Thyroid gland (tissue), 4 donors: ENCODE measurements at regions not wholly inside any gene's neighbourhood (a gene's known extent, or its start where the extent isn't known, plus 50 kb on each side); places are given as distances from the start of the nearest gene placed in this dataset.
"Not testable (repeated sequence)": the region's sequence is repeated elsewhere in the genome, so short reads cannot be mapped to it uniquely, and the experiment has no call there.

Source experiments
- DNase-seq, 2 donors: peaks; one replicate each; pipeline ENCODE4 v3.0.0-alpha.2; 2019
- H3K27ac ChIP-seq, 3 donors: fragments of 200-600 bp; sonication (generic); 1 replicate in 2 of 3; 2 replicates in 1 of 3; pipeline ENCODE4 v1.5.1; 2016 to 2019; ENCODE audit warnings: mild to moderate bottlenecking in 1 of 3, moderate library complexity in 1 of 3
- H3K27me3 ChIP-seq: fragments of 200-600 bp; sonication (generic); one replicate; pipeline ENCODE4 v1.5.1; 2019
- H3K36me3 ChIP-seq, 2 donors: fragments of 200-600 bp; sonication (generic); one replicate each; pipeline ENCODE4 v1.5.1; 2016 to 2019
- H3K4me1 ChIP-seq, 2 donors: fragments of 200-600 bp; sonication (generic); one replicate each; pipeline ENCODE4 v1.5.1; 2017 to 2019
- H3K4me3 ChIP-seq, 3 donors: fragments of 200-600 bp; sonication (generic); replicated peaks in 1 of 3; 1 replicate in 2 of 3; 2 replicates in 1 of 3; pipeline ENCODE4 v1.5.1; 2016; ENCODE audit warnings: mild to moderate bottlenecking in 1 of 3
- H3K9me3 ChIP-seq: fragments of 200-600 bp; sonication (generic); one replicate; pipeline ENCODE4 v1.5.1; 2017
- POLR2A ChIP-seq, 2 donors: fragments of 450-650 bp; IDR thresholded peaks; one replicate each; pipeline ENCODE4 v1.6.1; 2017; ENCODE audit warnings: antibody characterized with exemption in 2 of 2, mild to moderate bottlenecking in 2 of 2, moderate library complexity in 1 of 2
- WGBS, 2 donors: methylation state at CpG; one replicate each; pipeline ENCODE4 v1.1.5; 2017; 5-methylcytosine and 5-hydroxymethylcytosine counted together
- intact Hi-C: fragments of 100-400 bp; cut with DNase I; formaldehyde crosslinking; loops from one replicate; pipeline ENCODE4 v1.15.1; 2023
- TF ChIP-seq, protein P1 (sequence below), 6 experiments: fragments of 200-600 bp in 3 of 6; fragments of 450-650 bp in 3 of 6; sonication (generic) in 3 of 6; IDR thresholded peaks; one replicate each; pipeline ENCODE4 v1.5.1; 2016 to 2019; ENCODE audit warnings: antibody characterized with exemption in 6 of 6, mild to moderate bottlenecking in 2 of 6, inconsistent platforms in 1 of 6, moderate library complexity in 1 of 6

DNA sequence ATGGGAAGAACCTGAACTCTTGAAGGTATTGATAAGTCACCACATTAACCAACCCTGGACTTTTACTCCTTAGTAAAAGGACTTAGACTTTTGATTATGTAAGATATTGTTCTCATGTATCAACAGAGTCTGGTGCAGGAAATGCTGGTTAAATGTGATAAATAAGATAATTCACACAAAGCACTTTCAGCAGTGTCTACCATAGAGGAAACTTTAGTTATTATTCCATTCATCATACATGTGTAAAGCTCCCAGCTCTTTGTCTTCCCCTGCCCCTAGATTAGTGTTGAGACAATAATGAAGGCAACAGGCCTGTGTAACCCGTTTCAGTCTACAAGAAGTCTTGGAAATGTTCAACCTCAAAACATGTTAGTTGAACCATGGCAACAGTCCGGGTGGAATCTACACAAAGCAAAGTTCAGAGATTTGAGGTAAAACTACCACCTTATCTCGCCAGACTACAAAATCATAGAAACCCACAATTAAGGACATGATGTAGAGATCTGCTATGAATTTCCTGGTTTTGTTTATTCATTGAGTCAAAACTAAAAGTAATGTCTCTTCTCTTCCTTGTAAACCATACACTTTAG is 109.9 kb upstream of the ADO start:
- Histone ChIP-seq H3K4me3 (no peak overlapping the region), H3K4me1 (peaks cover 7 to 33% of the 10 kb centered on the region in 2 donors), H3K9me3 (no peaks in the 10 kb centered on the region), H3K27ac (no peak overlapping the region), H3K27me3 (no peaks in the 10 kb centered on the region), H3K36me3 (no peaks in the 10 kb centered on the region)
- WGBS, 2 donors = 77 to 86% methylated on average over 3 of the region's 3 CpGs
- intact Hi-C loops = no loop called here
- no peak for DNase-seq
- TF ChIP-seq, protein P1, sequence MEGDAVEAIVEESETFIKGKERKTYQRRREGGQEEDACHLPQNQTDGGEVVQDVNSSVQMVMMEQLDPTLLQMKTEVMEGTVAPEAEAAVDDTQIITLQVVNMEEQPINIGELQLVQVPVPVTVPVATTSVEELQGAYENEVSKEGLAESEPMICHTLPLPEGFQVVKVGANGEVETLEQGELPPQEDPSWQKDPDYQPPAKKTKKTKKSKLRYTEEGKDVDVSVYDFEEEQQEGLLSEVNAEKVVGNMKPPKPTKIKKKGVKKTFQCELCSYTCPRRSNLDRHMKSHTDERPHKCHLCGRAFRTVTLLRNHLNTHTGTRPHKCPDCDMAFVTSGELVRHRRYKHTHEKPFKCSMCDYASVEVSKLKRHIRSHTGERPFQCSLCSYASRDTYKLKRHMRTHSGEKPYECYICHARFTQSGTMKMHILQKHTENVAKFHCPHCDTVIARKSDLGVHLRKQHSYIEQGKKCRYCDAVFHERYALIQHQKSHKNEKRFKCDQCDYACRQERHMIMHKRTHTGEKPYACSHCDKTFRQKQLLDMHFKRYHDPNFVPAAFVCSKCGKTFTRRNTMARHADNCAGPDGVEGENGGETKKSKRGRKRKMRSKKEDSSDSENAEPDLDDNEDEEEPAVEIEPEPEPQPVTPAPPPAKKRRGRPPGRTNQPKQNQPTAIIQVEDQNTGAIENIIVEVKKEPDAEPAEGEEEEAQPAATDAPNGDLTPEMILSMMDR (IDR thresholded peaks at IDR 0.05) = no peak
- TF ChIP-seq POLR2A (IDR thresholded peaks at IDR 0.05) = no peak

DNA sequence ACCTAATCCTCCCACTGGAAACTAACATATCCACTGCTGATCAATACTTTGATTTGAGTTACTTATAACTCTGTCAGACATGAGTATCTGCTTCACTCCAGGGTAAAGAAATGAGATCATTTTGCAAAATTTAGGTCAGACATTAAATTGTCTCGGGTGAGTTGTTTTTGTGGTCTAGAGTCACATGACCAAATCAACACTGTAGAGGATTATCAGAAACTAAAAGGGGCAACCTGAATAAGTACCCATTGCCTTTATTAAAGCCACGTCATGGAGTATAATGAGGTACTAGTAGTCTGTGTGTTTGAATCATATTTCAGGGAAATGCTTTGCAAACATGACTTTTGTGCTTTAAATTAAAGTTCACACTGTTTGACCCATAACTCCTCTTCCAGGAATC is 107.7 kb upstream of the ADO start:
- Histone ChIP-seq H3K36me3 (no peaks in the 10 kb centered on the region), H3K27ac (no peak overlapping the region), H3K27me3 (no peaks in the 10 kb centered on the region), H3K4me3 (no peak overlapping the region), H3K4me1 (peaks cover 6 to 16% of the 10 kb centered on the region in 2 donors), H3K9me3 (no peaks in the 10 kb centered on the region)
- TF ChIP-seq, protein P1 (IDR thresholded peaks at IDR 0.05) = no peak
- no peak for TF ChIP-seq POLR2A (IDR thresholded peaks at IDR 0.05)
- 86 to 90% methylated on average over 2 of the region's 2 CpGs for WGBS, 2 donors
- no peak for DNase-seq
- intact Hi-C loops = no loop called here

DNA sequence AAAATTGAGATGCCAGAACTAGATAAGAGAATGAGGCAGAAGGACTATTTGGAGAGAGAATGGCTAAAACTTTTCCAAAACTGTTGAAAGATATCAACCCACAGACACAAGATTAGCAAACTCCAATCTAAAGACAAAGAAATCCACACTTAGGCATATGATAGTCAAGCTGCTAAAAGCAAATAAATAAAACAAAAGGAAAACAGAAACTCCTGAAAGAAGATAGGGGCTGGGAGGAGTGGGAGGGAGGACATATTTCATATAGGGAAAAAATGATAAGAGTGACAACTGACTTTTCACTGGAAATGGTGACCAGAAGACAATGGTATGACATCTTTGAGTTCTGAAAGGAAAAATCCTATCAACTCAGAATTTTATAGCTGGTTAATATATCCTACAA is 105.4 kb upstream of the ADO start:
- no peak for DNase-seq
- TF ChIP-seq, protein P1 (IDR thresholded peaks at IDR 0.05) = no peak
- TF ChIP-seq POLR2A (IDR thresholded peaks at IDR 0.05) = no peak
- intact Hi-C loops = no loop called here

DNA sequence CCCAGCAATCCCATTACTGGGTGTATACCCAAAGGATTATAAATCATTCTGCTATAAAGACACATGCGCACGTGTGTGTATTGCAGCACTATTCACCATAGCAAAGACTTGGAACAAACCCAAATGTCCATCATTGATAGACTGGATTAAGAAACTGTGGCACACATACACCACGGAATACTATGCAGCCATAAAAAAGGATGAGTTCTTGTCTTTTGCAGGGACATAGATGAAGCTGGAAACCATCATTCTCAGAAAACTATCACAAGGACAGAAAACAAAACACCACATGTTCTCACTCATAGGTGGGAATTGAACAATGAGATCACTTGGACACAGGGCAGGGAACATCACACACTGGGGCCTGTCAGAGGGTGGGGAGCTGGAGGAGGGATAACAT is 100.4 kb upstream of the ADO start:
- intact Hi-C loops, H3K27me3 ChIP-seq, DNase-seq, H3K27ac ChIP-seq, H3K36me3 ChIP-seq, H3K9me3 ChIP-seq, H3K4me3 ChIP-seq: not testable (repeated sequence)
- peaks cover 3 to 11% of the 10 kb centered on the region in 2 donors for H3K4me1 ChIP-seq
- WGBS, 2 donors = 96 to 97% methylated on average over 3 of the region's 3 CpGs

More for the DNA sequence above, 105.4 kb upstream of the ADO start:
- Histone ChIP-seq H3K27ac (no peak overlapping the region), H3K4me1 (no peaks in the 10 kb centered on the region), H3K36me3 (no peaks in the 10 kb centered on the region), H3K4me3 (no peak overlapping the region), H3K27me3 (no peaks in the 10 kb centered on the region), H3K9me3 (no peaks in the 10 kb centered on the region)

DNA sequence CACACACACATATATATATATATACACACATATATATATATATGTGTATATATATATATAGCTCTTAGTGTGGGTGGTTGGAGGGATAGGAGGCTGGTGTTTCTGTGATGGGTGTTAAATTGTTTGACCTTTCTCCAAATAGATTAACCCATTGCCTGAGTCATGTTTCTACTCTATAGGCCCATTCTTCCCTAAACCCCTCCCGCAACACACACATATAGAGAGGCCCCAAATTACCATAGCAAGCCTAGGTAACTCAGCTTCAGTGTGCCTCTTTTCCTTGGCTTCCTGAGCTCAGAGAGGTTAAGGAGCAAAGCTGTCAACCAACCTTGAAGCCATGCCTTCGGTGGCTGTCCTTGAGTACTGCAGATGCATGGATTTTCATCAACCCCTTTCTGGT is 98.7 kb upstream of the ADO start:
- Histone ChIP-seq H3K9me3 (no peaks in the 10 kb centered on the region), H3K36me3 (no peaks in the 10 kb centered on the region), H3K27ac (no peak overlapping the region), H3K4me1 (peaks cover 3 to 12% of the 10 kb centered on the region in 2 donors), H3K4me3 (no peak overlapping the region), H3K27me3 (no peaks in the 10 kb centered on the region)
- 88 to 97% methylated on average over 2 of the region's 2 CpGs for WGBS, 2 donors
- TF ChIP-seq POLR2A (IDR thresholded peaks at IDR 0.05) = no peak
- TF ChIP-seq, protein P1 (IDR thresholded peaks at IDR 0.05) = no peak
- no peak for DNase-seq
- intact Hi-C loops = no loop called here

DNA sequence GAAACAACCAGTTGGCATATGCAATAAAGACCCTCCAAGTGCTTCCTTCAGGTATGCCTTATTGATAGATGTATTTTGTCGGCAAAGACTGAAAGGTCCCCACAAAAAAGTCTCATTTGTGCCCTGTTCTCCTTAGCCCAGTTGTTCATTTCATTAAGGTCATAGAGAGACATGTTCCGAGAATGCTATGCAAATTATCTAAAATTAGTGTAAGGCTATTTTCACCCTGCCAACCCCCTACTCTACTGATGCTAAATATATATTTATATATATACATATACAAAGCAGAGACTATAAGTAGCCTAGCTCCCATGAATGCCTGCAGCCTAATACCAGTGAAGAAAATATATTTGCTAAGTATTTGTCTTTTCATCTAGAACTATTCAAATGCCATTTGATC is 96.7 kb upstream of the ADO start:
- TF ChIP-seq, protein P1 (IDR thresholded peaks at IDR 0.05) = no peak
- TF ChIP-seq POLR2A (IDR thresholded peaks at IDR 0.05) = no peak
- peaks cover 3 to 12% of the 10 kb centered on the region in 2 donors for H3K4me1 ChIP-seq
- intact Hi-C loops = no loop called here
- H3K36me3 ChIP-seq = no peaks in the 10 kb centered on the region
- H3K4me3 ChIP-seq = no peak overlapping the region
- WGBS, 2 donors = 95 to 99% methylated on average over 2 of the region's 2 CpGs
- no peak overlapping the region for H3K27ac ChIP-seq
- H3K9me3 ChIP-seq = no peaks in the 10 kb centered on the region
- no peaks in the 10 kb centered on the region for H3K27me3 ChIP-seq
- DNase-seq = no peak
